ENCODE measurements at regions not wholly inside any gene's neighbourhood (a gene's known extent, or its start where the extent isn't known, plus 50 kb on each side); places are given as distances from the start of the nearest gene placed in this dataset.

- TF ChIP-seq, protein P1, sequence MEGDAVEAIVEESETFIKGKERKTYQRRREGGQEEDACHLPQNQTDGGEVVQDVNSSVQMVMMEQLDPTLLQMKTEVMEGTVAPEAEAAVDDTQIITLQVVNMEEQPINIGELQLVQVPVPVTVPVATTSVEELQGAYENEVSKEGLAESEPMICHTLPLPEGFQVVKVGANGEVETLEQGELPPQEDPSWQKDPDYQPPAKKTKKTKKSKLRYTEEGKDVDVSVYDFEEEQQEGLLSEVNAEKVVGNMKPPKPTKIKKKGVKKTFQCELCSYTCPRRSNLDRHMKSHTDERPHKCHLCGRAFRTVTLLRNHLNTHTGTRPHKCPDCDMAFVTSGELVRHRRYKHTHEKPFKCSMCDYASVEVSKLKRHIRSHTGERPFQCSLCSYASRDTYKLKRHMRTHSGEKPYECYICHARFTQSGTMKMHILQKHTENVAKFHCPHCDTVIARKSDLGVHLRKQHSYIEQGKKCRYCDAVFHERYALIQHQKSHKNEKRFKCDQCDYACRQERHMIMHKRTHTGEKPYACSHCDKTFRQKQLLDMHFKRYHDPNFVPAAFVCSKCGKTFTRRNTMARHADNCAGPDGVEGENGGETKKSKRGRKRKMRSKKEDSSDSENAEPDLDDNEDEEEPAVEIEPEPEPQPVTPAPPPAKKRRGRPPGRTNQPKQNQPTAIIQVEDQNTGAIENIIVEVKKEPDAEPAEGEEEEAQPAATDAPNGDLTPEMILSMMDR (conservative IDR thresholded peaks at IDR 0.05; ENCODE audit: low read length) = no peak
- no peak for TF ChIP-seq EZH2phosphoT487 (IDR thresholded peaks at IDR 0.05; ENCODE audit: borderline replicate concordance, low read depth, low read length)
Observed at GRCh38 chr15:70479785-70480184, 283.6 kb downstream of the UACA start.

Measured in OCI-LY7 (cell line).